Jurkat, Clone E6-1 (cell line): ENCODE measurements at regions not wholly inside any gene's neighbourhood (a gene's known extent, or its start where the extent isn't known, plus 50 kb on each side); places are given as distances from the start of the nearest gene placed in this dataset.
"Not testable (repeated sequence)": the region's sequence is repeated elsewhere in the genome, so short reads cannot be mapped to it uniquely, and the experiment has no call there.

Source experiments
- DNase-seq: peaks from one replicate; pipeline ENCODE4 v3.0.0-alpha.2; 2011; ENCODE audit warnings: low read depth, low spot score
- H3K4me3 ChIP-seq: 2 replicates; pipeline ENCODE4 v1.5.1; 2011; ENCODE audit warnings: mild to moderate bottlenecking, low read length, control low read depth, moderate library complexity

- H3K4me3 ChIP-seq: no peak overlapping the region
- no peak for DNase-seq
Measured at GRCh38 chr7:11985971-11986370, 154.0 kb upstream of the THSD7A start.

GRCh38 chr7:11988186-11988585, 156.2 kb upstream of the THSD7A start:
- no peak for DNase-seq
- no peak overlapping the region for H3K4me3 ChIP-seq

GRCh38 chr7:12002428-12002827, 170.4 kb upstream of the THSD7A start:
- DNase-seq: no peak
- no peak overlapping the region for H3K4me3 ChIP-seq

GRCh38 chr7:12004581-12004980, 172.6 kb upstream of the THSD7A start:
- DNase-seq: no peak
- no peak overlapping the region for H3K4me3 ChIP-seq

- no peak for DNase-seq
- H3K4me3 ChIP-seq: no peak overlapping the region
Measured at GRCh38 chr7:12007576-12007975, 175.6 kb upstream of the THSD7A start.

- DNase-seq: no peak
Measured at GRCh38 chr7:12013983-12014382, 182.0 kb upstream of the THSD7A start.

GRCh38 chr7:12016439-12016838, 184.4 kb upstream of the THSD7A start:
- H3K4me3 ChIP-seq: no peak overlapping the region
- DNase-seq: no peak

More at GRCh38 chr7:12013983-12014382, 182.0 kb upstream of the THSD7A start:
- H3K4me3 ChIP-seq: no peak overlapping the region

- DNase-seq: no peak
Measured at GRCh38 chr7:12017046-12017445, 185.0 kb upstream of the THSD7A start.

GRCh38 chr7:12022011-12022410, 189.1 kb upstream of the TMEM106B start:
- not testable (repeated sequence) for DNase-seq, H3K4me3 ChIP-seq

More at GRCh38 chr7:12017046-12017445, 185.0 kb upstream of the THSD7A start:
- no peak overlapping the region for H3K4me3 ChIP-seq

GRCh38 chr7:12025246-12025645, 185.8 kb upstream of the TMEM106B start:
- no peak for DNase-seq
- no peak overlapping the region for H3K4me3 ChIP-seq

GRCh38 chr7:12028508-12028907, 182.6 kb upstream of the TMEM106B start:
- DNase-seq: no peak
- H3K4me3 ChIP-seq: no peak overlapping the region

- no peak for DNase-seq
- no peak overlapping the region for H3K4me3 ChIP-seq
Measured at GRCh38 chr7:12030116-12030515, 181.0 kb upstream of the TMEM106B start.

GRCh38 chr7:12031186-12031585, 179.9 kb upstream of the TMEM106B start:
- no peak for DNase-seq
- no peak overlapping the region for H3K4me3 ChIP-seq

- DNase-seq: no peak
- no peak overlapping the region for H3K4me3 ChIP-seq
Measured at GRCh38 chr7:12031638-12032037, 179.5 kb upstream of the TMEM106B start.

GRCh38 chr7:12032146-12032545, 178.9 kb upstream of the TMEM106B start:
- DNase-seq: no peak
- H3K4me3 ChIP-seq: no peak overlapping the region

GRCh38 chr7:12043457-12043856, 167.6 kb upstream of the TMEM106B start:
- DNase-seq, H3K4me3 ChIP-seq: not testable (repeated sequence)

- no peak for DNase-seq
- H3K4me3 ChIP-seq: no peak overlapping the region
Measured at GRCh38 chr7:12052211-12052610, 158.9 kb upstream of the TMEM106B start.

- no peak overlapping the region for H3K4me3 ChIP-seq
Measured at GRCh38 chr7:12053561-12053960, 157.5 kb upstream of the TMEM106B start.

GRCh38 chr7:12054830-12055229, 156.3 kb upstream of the TMEM106B start:
- no peak for DNase-seq
- no peak overlapping the region for H3K4me3 ChIP-seq

More at GRCh38 chr7:12053561-12053960, 157.5 kb upstream of the TMEM106B start:
- no peak for DNase-seq

- DNase-seq: no peak
- no peak overlapping the region for H3K4me3 ChIP-seq
Measured at GRCh38 chr7:12056381-12056780, 154.7 kb upstream of the TMEM106B start.

GRCh38 chr7:12056977-12057376, 154.1 kb upstream of the TMEM106B start:
- DNase-seq: no peak
- H3K4me3 ChIP-seq: no peak overlapping the region

GRCh38 chr7:12062062-12062461, 149.0 kb upstream of the TMEM106B start:
- peak; percentile 24 for DNase-seq

More at GRCh38 chr7:12062062-12062461, 149.0 kb upstream of the TMEM106B start:
- H3K4me3 ChIP-seq: no peak overlapping the region
